ENCODE measurements at regions not wholly inside any gene's neighbourhood (a gene's known extent, or its start where the extent isn't known, plus 50 kb on each side); places are given as distances from the start of the nearest gene placed in this dataset.
A peak's percentile ranks its signal among the peaks of the same experiment; 100 is the strongest.

DNA sequence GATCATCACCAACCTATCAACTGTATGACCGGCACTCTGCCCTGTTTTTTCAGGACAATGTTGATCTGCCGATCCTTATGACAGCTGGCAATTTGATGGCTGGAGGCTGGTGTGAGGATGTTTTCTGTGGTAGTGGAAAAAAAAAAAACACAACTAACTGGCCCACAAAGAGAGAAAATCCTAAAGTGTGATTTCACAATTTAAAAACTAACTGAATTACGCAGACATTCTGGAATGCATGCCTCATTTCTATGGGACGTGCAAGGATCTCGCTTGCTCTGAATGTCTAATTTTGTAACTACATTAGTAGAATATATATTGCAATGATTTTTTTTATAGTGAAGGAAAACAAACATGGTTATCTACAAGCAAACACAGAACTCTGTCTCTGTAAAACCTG, 590.5 kb downstream of the ETS1 start:
- Mint-ChIP-seq H3K27ac (no peak overlapping the region), H3K27me3 (ENCODE audit: insufficient read depth) (no peaks in the 10 kb centered on the region), H3K4me1 (ENCODE audit: low read depth) (peaks cover 38% of the 10 kb centered on the region), H3K9me3 (no peaks in the 10 kb centered on the region), H3K36me3 (ENCODE audit: low read depth) (no peaks in the 10 kb centered on the region), H3K4me3 (no peak overlapping the region)
- TF ChIP-seq, protein P1, sequence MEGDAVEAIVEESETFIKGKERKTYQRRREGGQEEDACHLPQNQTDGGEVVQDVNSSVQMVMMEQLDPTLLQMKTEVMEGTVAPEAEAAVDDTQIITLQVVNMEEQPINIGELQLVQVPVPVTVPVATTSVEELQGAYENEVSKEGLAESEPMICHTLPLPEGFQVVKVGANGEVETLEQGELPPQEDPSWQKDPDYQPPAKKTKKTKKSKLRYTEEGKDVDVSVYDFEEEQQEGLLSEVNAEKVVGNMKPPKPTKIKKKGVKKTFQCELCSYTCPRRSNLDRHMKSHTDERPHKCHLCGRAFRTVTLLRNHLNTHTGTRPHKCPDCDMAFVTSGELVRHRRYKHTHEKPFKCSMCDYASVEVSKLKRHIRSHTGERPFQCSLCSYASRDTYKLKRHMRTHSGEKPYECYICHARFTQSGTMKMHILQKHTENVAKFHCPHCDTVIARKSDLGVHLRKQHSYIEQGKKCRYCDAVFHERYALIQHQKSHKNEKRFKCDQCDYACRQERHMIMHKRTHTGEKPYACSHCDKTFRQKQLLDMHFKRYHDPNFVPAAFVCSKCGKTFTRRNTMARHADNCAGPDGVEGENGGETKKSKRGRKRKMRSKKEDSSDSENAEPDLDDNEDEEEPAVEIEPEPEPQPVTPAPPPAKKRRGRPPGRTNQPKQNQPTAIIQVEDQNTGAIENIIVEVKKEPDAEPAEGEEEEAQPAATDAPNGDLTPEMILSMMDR (IDR thresholded peaks at IDR 0.05): no peak
- DNase-seq: no peak

DNA sequence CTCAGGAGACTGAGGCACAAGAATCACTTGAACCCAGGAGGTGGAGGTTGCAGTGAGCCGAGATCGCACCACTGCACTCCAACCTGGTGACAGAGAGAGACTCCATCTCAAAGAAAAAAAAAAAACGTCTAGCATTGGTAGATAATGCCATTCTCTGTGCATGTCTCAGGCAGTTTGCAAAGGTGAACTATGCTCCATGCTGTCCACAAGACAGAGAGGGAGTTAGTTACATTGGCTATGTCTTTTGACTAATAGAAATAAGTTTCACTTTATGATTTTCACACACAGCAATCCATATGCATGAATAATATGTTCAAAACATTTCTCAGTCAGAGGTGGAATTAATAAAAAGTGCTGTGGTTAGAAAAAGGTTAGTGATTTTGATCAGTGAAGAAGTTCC, 591.4 kb downstream of the ETS1 start:
- DNase-seq: no peak
- Mint-ChIP-seq H3K4me3 (no peak overlapping the region), H3K9me3 (no peaks in the 10 kb centered on the region)

DNA sequence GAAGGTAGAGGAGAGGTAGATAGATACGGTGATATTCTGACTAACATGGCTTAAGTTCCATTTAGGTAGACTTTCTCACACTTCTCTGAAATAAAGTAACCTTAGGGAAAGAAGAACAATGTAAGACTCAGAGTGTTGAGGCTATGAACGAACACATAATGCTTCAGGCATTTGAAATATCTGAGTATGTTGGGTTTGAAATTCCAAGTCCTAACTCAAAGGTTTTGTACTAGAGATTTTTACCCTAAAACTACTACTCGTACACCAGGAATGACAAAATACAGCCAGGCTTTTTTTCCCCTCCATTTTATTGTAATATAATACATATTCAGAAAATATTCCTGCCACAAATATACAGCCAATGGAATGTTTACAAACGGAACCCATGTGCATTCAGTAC, 592.6 kb downstream of the ETS1 start:
- H3K27ac Mint-ChIP-seq: peak overlapping the region; percentile 60; the same call in 1 of the 2 replicates
- H3K36me3 Mint-ChIP-seq (ENCODE audit: low read depth): no peaks in the 10 kb centered on the region
- TF ChIP-seq, protein P1 (IDR thresholded peaks at IDR 0.05): no peak
- H3K4me1 Mint-ChIP-seq (ENCODE audit: low read depth): peaks cover 38% of the 10 kb centered on the region
- peak overlapping the region; percentile 39 for H3K4me3 Mint-ChIP-seq
- H3K27me3 Mint-ChIP-seq (ENCODE audit: insufficient read depth): no peaks in the 10 kb centered on the region
- DNase-seq: peak; percentile 52
- H3K9me3 Mint-ChIP-seq: no peaks in the 10 kb centered on the region

More for the DNA sequence above, 591.4 kb downstream of the ETS1 start:
- TF ChIP-seq, protein P1 (IDR thresholded peaks at IDR 0.05): no peak
- Mint-ChIP-seq H3K4me1 (ENCODE audit: low read depth) (peaks cover 38% of the 10 kb centered on the region), H3K27me3 (ENCODE audit: insufficient read depth) (no peaks in the 10 kb centered on the region), H3K36me3 (ENCODE audit: low read depth) (no peaks in the 10 kb centered on the region), H3K27ac (no peak overlapping the region)

DNA sequence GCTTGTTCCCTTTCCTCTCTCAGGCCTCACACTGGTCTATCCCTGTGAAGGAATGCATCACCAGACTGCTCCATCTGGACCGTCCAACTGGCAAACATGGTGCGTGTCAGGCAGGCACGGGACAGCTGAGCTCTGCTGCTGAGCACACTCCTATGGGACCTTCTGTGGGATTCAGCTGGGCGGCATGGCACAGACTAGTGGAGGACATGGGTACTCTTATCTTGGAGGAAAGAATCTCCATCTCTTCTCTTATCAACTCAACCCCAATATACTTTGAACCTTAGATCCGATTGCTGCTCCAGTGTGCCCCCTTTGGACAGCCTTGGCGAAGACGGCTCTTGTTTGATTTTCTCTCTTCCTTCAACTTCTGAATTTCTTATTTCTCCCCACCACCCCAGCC, 593.6 kb downstream of the ETS1 start:
- no peak for DNase-seq
- Mint-ChIP-seq H3K27ac (no peak overlapping the region), H3K27me3 (ENCODE audit: insufficient read depth) (no peaks in the 10 kb centered on the region), H3K9me3 (no peaks in the 10 kb centered on the region), H3K4me3 (no peak overlapping the region), H3K4me1 (ENCODE audit: low read depth) (peaks cover 38% of the 10 kb centered on the region), H3K36me3 (ENCODE audit: low read depth) (no peaks in the 10 kb centered on the region)
- TF ChIP-seq, protein P1 (IDR thresholded peaks at IDR 0.05): peak; percentile 53

DNA sequence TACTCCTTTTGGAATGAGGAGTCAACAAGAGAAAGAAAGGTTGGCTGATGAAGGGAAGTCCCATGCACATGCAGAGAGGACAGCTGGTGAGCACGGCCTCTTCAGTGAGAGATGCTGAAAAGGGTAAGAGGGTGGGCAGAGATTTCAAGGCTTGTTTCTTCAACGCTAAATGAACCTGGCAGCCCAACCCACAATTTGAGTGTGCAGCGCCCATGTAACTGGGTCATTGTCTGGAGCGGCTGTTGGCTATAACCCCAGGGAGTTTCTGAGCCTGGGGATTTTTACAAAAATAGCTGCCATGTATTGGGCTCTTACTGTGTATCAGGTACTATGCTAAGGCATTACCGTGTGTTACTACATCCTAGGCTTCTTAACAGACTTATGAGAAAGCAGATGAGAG, 594.1 kb downstream of the ETS1 start:
- TF ChIP-seq, protein P1 (IDR thresholded peaks at IDR 0.05): no peak
- DNase-seq: no peak
- no peaks in the 10 kb centered on the region for H3K27me3 Mint-ChIP-seq (ENCODE audit: insufficient read depth)
- no peaks in the 10 kb centered on the region for H3K36me3 Mint-ChIP-seq (ENCODE audit: low read depth)
- no peaks in the 10 kb centered on the region for H3K9me3 Mint-ChIP-seq
- peaks cover 38% of the 10 kb centered on the region for H3K4me1 Mint-ChIP-seq (ENCODE audit: low read depth)
- H3K4me3 Mint-ChIP-seq: no peak overlapping the region
- H3K27ac Mint-ChIP-seq: no peak overlapping the region

DNA sequence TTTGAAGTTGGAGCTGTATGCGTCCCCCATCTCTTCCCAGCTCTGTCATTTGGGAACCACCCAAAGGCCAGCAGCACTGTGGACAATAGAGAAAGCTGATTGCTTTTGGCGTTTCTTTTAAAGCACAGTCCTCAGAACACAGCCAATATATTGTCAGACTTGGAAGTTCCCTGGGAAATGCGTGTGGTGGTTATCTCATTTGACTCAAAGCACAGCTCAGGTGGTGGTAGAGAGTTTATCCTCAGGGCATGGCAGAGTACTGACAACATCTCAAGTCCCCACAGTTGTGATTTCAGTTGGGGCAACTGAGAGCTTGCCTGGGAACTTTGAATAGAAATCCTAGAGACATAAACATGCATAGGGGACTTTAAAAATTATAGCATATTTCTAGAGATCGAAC, 601.3 kb downstream of the ETS1 start:
- H3K4me3 Mint-ChIP-seq: no peak overlapping the region
- H3K36me3 Mint-ChIP-seq (ENCODE audit: low read depth): no peaks in the 10 kb centered on the region
- no peak overlapping the region for H3K27ac Mint-ChIP-seq
- no peaks in the 10 kb centered on the region; the same call in 1 of the 2 replicates for H3K9me3 Mint-ChIP-seq
- TF ChIP-seq, protein P1 (IDR thresholded peaks at IDR 0.05): no peak
- H3K27me3 Mint-ChIP-seq (ENCODE audit: insufficient read depth): peaks cover 1% of the 10 kb centered on the region; the same call in 1 of the 2 replicates
- no peak for DNase-seq
- no peaks in the 10 kb centered on the region for H3K4me1 Mint-ChIP-seq (ENCODE audit: low read depth)
